Activated T-helper 17 cell treated with anti-CD3 and anti-CD28 coated beads, Interleukin-2, amount 50 U/mL, for 72 hours (primary cell): ENCODE measurements at regions not wholly inside any gene's neighbourhood (a gene's known extent, or its start where the extent isn't known, plus 50 kb on each side); places are given as distances from the start of the nearest gene placed in this dataset.
"Not testable (repeated sequence)": the region's sequence is repeated elsewhere in the genome, so short reads cannot be mapped to it uniquely, and the experiment has no call there.

ENCODE experiments used
- ATAC-seq: fragments of 150-1000 bp; cut with Tn5 transposase; replicated peaks from 2 replicates; pipeline ENCODE4 v1.10.0; 2021; ENCODE audit warnings: mild to moderate bottlenecking, moderate library complexity
- H3K27ac Mint-ChIP-seq: one replicate; pipeline ENCODE4 v1.8.0; 2022; ENCODE audit warnings: mixed read lengths
- H3K27me3 Mint-ChIP-seq: one replicate; pipeline ENCODE4 v1.8.0; 2022; ENCODE audit warnings: mixed read lengths
- H3K36me3 Mint-ChIP-seq: one replicate; pipeline ENCODE4 v1.8.0; 2022; ENCODE audit warnings: low read depth, mild to moderate bottlenecking, mixed read lengths
- H3K4me1 Mint-ChIP-seq: one replicate; pipeline ENCODE4 v1.8.0; 2022; ENCODE audit warnings: mixed read lengths
- H3K4me3 Mint-ChIP-seq: one replicate; pipeline ENCODE4 v1.8.0; 2022; ENCODE audit warnings: mild to moderate bottlenecking, mixed read lengths
- H3K9me3 Mint-ChIP-seq: one replicate; pipeline ENCODE4 v1.8.0; 2022; ENCODE audit warnings: mixed read lengths

DNA sequence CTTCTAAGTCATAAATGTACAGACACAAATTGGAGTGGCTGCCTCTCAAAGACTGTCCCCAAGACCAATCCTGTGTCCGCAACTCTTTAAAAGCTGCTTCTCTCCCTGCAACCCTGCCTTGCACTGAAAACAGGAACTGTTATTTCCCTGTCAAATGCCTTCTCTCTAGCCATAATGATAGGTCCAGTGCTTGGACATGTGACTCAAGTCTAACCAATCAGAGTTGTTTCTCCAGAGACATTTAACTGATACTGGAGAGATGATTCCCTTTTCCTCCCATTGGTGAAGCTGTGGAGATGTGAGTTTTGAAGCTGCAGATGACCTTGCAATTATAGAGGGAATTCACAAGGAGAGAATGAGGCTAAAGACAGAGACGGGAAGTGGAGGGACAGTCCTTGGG is 253.3 kb upstream of the CDH5 start:
- no peak for ATAC-seq
- no peaks in the 10 kb centered on the region for H3K9me3 Mint-ChIP-seq
- no peak overlapping the region for H3K4me3 Mint-ChIP-seq
- no peak overlapping the region for H3K27ac Mint-ChIP-seq
- peaks cover 3% of the 10 kb centered on the region for H3K27me3 Mint-ChIP-seq
- H3K4me1 Mint-ChIP-seq: no peaks in the 10 kb centered on the region
- no peaks in the 10 kb centered on the region for H3K36me3 Mint-ChIP-seq

DNA sequence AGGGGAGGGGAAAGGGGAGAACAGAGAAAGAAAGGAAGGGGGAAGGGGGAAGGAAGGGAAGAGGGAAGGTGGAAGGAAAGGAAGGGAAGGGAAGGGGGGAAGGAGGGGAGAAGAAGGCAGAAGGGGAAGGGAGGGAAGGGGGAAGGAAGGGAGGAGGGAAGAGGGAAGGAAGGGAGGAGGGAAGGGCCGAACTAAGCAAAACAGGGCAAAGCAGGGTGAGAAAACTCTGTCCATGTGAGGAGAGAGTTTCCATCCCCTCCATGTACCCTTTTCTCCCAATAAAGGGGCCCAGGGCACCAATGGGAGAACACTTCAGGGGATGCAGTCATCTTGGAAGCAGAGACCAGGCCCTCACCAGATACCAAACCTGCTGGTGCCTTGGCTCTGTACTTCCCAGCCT is 256.8 kb upstream of the CDH5 start:
- no peaks in the 10 kb centered on the region for H3K4me1 Mint-ChIP-seq
- peaks cover 11% of the 10 kb centered on the region for H3K27me3 Mint-ChIP-seq
- H3K27ac Mint-ChIP-seq: no peak overlapping the region
- no peak for ATAC-seq
- H3K9me3 Mint-ChIP-seq: no peaks in the 10 kb centered on the region
- no peak overlapping the region for H3K4me3 Mint-ChIP-seq
- no peaks in the 10 kb centered on the region for H3K36me3 Mint-ChIP-seq

DNA sequence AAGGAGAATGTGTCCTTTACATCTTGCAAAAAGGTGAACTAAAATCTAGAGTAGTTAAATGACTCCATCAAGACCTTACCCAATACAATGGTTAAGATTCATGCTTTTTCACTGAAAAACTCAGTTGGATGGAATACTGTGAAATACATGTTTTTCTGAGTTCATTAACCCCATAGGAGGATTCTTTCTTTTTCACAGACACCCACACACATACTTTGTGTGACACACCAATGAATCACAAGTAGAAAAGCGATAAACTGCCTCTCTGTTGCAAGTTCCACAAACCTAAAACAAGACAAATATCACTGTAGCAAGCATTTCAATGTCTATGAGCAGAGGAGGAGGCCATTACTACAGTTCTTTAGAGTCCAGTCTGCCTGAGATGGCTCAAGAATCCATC is 258.8 kb upstream of the CDH5 start:
- H3K9me3 Mint-ChIP-seq: no peaks in the 10 kb centered on the region
- H3K4me3 Mint-ChIP-seq: no peak overlapping the region
- H3K36me3 Mint-ChIP-seq: no peaks in the 10 kb centered on the region
- H3K27me3 Mint-ChIP-seq: peaks cover 12% of the 10 kb centered on the region
- peak; percentile 56 for ATAC-seq
- H3K4me1 Mint-ChIP-seq: no peaks in the 10 kb centered on the region
- H3K27ac Mint-ChIP-seq: no peak overlapping the region

DNA sequence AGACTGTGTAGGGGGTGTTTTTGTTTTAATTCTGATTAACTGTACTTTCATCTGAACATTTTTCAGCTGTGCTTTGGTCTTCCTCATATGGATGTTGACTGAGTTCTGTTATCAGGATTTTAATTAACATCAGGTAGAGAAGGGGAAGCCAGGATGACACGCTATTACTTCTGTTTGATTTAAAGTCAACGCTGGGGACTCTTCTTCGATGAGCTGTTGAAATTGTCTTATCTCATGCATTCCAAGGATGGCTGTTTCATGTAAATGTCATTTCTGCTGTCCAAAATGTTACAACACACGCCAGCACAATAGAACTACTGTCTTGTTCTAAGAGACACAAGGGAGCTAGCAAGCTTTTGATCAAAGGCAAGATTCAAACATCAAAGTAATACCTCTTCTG is 263.3 kb upstream of the CDH5 start:
- Mint-ChIP-seq H3K27me3 (peaks cover 21% of the 10 kb centered on the region), H3K27ac (no peak overlapping the region), H3K36me3 (no peaks in the 10 kb centered on the region), H3K9me3 (no peaks in the 10 kb centered on the region), H3K4me1 (no peaks in the 10 kb centered on the region), H3K4me3 (no peak overlapping the region)
- ATAC-seq: no peak

DNA sequence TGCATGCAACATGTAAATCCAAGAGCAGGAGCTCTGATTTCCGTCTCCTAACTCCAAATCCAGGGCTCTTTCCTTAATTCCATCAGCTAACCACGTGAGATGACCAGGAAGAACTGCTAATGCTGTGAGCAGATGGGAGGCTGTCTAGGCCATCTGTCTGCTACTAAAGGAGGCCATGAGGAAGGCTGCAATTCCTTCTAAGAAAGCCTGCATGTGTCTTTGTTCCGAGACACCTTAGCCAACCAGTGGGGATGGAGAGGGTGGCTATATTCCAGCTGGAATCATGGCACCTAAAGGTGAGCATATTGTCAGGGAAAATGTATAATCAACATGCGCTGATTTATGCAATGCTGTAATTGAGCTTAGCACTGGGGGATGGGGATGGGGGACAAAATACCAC is 267.2 kb upstream of the CDH5 start:
- Mint-ChIP-seq H3K4me3 (no peak overlapping the region), H3K4me1 (no peaks in the 10 kb centered on the region), H3K9me3 (no peaks in the 10 kb centered on the region), H3K36me3 (no peaks in the 10 kb centered on the region), H3K27ac (no peak overlapping the region), H3K27me3 (peaks cover 20% of the 10 kb centered on the region)
- ATAC-seq: no peak

DNA sequence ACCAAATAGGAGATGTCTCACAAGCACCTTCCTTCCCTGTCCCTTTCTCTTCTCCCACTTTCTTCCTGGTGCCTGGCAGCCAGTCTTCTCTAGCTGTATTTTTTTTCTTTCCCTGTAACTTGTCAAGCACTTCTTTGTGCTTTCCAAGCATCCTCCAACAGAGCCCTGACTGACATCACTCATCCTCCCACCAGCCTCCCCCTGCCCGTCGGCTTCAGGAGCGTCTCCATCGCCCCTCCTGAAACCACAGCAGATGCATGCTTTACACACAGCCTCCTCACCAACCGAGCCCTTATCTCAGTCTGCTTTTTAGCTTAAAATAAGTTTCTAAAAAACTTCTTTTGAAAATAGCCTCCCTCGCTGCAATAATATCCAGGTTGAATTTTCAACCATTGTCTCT is 268.7 kb upstream of the CDH5 start:
- ATAC-seq: no peak
- H3K4me3 Mint-ChIP-seq: no peak overlapping the region
- H3K27ac Mint-ChIP-seq: no peak overlapping the region
- peaks cover 20% of the 10 kb centered on the region for H3K27me3 Mint-ChIP-seq
- no peaks in the 10 kb centered on the region for H3K9me3 Mint-ChIP-seq
- no peaks in the 10 kb centered on the region for H3K4me1 Mint-ChIP-seq
- no peaks in the 10 kb centered on the region for H3K36me3 Mint-ChIP-seq

DNA sequence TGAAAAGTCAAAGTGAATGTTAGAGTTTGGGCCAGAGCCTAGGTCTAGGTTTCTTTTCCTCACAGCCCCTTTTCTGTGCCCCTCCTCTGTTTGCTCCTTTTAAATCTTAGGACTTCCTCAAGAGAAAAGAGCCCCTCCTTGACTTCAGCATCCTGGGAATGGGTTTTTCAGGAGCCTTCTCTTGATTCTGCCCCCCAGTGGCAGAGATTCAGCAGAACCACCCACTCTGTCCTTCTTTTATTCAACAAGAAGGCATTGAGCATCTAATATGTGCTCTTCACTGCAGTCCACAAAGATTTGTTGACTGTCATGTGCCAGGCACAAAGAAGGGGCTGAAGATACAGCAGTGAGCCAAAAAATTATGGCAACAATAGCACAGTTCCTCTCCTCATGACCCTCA is 270.8 kb upstream of the CDH5 start:
- no peaks in the 10 kb centered on the region for H3K4me1 Mint-ChIP-seq
- H3K4me3 Mint-ChIP-seq: no peak overlapping the region
- H3K27ac Mint-ChIP-seq: no peak overlapping the region
- H3K27me3 Mint-ChIP-seq: peaks cover 20% of the 10 kb centered on the region
- no peak for ATAC-seq
- no peaks in the 10 kb centered on the region for H3K36me3 Mint-ChIP-seq
- no peaks in the 10 kb centered on the region for H3K9me3 Mint-ChIP-seq

DNA sequence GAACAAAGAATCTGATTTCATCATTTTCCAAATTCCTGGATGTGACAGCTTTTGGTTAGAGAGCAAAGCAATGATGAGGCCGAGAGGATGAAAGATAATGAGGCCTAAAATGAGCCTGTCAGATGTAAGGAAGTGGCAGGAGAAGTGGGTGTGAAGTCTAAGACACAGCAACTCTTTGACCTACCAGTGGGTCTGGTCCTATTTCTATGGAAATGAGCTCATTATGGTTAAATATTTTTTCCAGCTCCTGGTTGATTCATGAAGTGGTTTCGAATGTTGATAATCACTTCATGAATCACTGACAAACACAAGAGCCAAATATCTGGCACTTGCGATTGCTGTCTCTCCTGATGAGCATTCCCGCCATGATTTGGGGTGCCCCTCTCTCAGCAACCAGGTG is 273.3 kb upstream of the CDH5 start:
- Mint-ChIP-seq H3K27me3 (peaks cover 8% of the 10 kb centered on the region), H3K4me1 (no peaks in the 10 kb centered on the region), H3K9me3 (no peaks in the 10 kb centered on the region), H3K4me3 (no peak overlapping the region), H3K27ac (no peak overlapping the region), H3K36me3 (no peaks in the 10 kb centered on the region)
- no peak for ATAC-seq

DNA sequence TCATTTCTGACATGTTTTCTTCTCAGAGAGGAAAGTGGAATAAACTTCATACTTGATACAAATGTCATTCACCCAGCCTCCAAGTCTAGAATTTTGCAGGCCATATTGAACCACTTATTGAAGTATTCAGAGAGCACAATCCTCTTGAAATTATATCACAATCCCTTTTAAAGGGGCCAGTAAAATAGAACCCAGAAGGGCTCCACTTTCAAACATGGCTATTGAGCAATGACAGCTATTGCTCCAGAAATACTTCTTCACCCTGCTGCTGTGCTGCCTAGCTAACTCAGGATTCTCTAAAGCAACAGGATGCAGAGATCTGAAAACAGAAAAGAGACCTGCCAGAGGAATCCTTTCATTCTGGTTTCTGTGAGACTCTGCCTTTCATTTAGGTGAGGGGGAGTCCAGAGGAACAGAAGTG is 275.0 kb upstream of the CDH5 start:
- Mint-ChIP-seq H3K9me3 (no peaks in the 10 kb centered on the region), H3K4me1 (no peaks in the 10 kb centered on the region), H3K27me3 (peaks cover under 1% of the 10 kb centered on the region), H3K4me3 (no peak overlapping the region), H3K27ac (no peak overlapping the region), H3K36me3 (no peaks in the 10 kb centered on the region)
- no peak for ATAC-seq

DNA sequence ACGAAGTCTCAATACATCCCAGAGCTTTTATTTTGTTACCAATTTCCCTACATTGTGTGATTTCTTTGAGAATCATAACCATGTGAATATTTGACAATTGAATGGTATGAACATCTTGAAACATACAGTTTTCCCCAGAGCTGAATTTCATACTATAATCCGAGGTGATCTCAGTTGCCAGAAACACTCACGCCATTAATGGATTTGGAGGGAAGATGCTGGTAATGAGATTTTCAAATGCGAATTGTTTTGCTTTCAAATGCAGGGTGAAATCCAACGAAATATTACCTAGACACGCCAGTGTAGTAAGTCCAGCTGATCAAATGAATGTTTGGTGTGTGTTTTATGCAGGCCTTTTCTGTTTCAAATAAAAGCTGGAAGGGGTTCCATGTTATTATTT is 277.8 kb upstream of the CDH5 start:
- Mint-ChIP-seq H3K9me3 (no peaks in the 10 kb centered on the region), H3K27ac (no peak overlapping the region), H3K4me1 (no peaks in the 10 kb centered on the region), H3K4me3 (no peak overlapping the region), H3K36me3 (no peaks in the 10 kb centered on the region), H3K27me3 (no peaks in the 10 kb centered on the region)
- ATAC-seq: no peak

DNA sequence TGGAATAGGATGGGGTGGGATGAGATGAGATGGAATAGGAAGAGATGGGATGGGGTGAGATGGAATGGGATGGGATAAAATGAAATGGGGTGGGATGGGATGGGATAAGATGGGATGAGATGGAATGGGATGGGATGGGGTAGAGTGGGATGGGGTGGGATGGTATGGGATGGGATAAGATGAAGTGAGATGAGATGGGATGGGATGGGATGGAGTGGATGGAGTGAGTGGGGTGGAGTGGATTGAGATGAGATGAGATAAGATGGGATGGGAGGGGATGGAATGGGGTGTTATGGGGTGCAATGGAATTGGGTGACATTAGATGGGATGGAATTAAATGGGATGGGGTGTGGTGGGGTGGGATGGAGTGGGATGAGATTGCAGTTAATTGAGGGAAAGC is 279.2 kb upstream of the CDH5 start:
- no peaks in the 10 kb centered on the region for H3K4me1 Mint-ChIP-seq
- H3K36me3 Mint-ChIP-seq: no peaks in the 10 kb centered on the region
- H3K27me3 Mint-ChIP-seq: no peaks in the 10 kb centered on the region
- no peak for ATAC-seq
- H3K9me3 Mint-ChIP-seq: no peaks in the 10 kb centered on the region
- H3K4me3 Mint-ChIP-seq: no peak overlapping the region
- H3K27ac Mint-ChIP-seq: no peak overlapping the region

DNA sequence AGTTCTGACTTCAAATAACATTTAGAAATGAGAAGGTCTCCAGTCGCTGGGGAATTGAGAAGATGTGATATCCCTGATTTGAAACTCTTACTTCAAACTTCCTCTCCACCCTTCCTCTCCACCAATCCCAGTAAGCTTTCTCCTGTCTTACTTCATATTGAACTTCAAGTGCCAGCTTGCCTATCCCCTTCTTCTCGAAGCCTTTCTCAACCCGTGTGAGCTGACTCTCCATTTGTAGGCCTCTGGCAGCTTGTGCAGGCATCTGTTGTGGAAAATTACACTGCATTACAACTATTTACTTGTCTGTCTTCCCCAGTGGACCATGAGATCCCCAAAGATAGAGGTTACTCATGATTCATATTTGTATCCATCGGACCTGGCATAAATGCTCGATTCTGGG is 280.8 kb upstream of the CDH5 start:
- H3K9me3 Mint-ChIP-seq: no peaks in the 10 kb centered on the region
- H3K4me3 Mint-ChIP-seq: no peak overlapping the region
- H3K27ac Mint-ChIP-seq: no peak overlapping the region
- no peaks in the 10 kb centered on the region for H3K4me1 Mint-ChIP-seq
- H3K36me3 Mint-ChIP-seq: no peaks in the 10 kb centered on the region
- no peaks in the 10 kb centered on the region for H3K27me3 Mint-ChIP-seq
- ATAC-seq: no peak

DNA sequence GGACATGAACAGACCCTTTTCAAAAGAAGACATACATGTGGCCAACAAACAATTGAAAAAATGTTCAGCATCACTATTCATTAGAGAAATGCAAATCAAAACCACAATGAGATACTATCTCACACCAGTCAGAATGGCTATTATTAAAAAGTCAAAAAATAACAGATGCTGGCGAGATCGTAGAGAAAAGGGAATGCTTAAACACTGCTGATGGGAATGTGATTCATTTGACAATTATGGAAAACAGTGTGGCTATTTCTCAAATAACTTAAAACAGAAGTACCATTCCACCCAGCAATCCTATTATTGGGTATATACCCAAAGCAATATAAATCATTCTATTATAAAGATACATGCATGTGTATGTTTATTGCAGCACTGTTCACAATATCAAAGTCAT is 281.8 kb upstream of the CDH5 start:
- H3K36me3 Mint-ChIP-seq, H3K27me3 Mint-ChIP-seq, H3K27ac Mint-ChIP-seq, H3K9me3 Mint-ChIP-seq, H3K4me3 Mint-ChIP-seq, H3K4me1 Mint-ChIP-seq, ATAC-seq: not testable (repeated sequence)

DNA sequence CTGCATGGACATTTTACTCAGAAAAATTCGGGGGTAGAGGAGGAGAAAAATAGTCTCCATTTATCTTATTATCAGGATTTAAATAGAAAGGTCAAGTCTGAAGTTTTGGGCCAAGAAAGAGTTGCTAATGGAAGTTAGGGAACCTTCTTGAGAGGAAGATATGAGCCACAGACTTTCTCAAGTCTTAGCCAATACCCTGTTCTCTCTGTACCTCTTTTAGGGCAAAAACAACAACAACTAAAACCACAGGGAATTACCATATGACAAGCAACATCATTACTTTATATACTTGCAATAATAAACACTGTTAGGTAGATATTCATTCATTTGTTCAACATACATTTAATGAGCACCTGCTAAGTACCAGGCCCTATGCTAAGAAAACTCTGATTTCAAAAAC is 282.2 kb upstream of the CDH5 start:
- no peaks in the 10 kb centered on the region for H3K36me3 Mint-ChIP-seq
- H3K4me1 Mint-ChIP-seq: no peaks in the 10 kb centered on the region
- ATAC-seq: no peak
- no peak overlapping the region for H3K4me3 Mint-ChIP-seq
- H3K27me3 Mint-ChIP-seq: peaks cover 5% of the 10 kb centered on the region
- H3K9me3 Mint-ChIP-seq: no peaks in the 10 kb centered on the region
- H3K27ac Mint-ChIP-seq: no peak overlapping the region

DNA sequence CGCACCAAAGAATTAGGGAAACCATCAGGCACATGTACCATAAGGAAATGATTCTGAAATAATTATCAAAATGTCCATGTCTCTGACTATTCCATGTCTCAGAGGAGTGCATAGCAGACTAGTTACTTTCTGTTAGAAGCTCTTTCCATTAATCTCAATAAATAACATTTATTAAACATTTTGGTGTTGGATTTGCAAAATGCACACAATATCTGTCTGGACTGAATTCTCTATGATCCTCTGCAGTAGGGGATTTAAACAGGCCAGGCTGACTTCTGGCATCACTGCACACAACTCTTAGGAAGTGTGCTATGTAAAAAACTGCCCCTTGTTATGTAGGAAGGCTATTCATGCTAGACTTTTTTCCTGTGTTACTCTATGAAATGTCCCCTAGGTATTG is 283.3 kb upstream of the CDH5 start:
- Mint-ChIP-seq H3K4me1 (no peaks in the 10 kb centered on the region), H3K27me3 (peaks cover 16% of the 10 kb centered on the region), H3K9me3 (no peaks in the 10 kb centered on the region), H3K36me3 (no peaks in the 10 kb centered on the region), H3K4me3 (no peak overlapping the region), H3K27ac (no peak overlapping the region)
- ATAC-seq: no peak

DNA sequence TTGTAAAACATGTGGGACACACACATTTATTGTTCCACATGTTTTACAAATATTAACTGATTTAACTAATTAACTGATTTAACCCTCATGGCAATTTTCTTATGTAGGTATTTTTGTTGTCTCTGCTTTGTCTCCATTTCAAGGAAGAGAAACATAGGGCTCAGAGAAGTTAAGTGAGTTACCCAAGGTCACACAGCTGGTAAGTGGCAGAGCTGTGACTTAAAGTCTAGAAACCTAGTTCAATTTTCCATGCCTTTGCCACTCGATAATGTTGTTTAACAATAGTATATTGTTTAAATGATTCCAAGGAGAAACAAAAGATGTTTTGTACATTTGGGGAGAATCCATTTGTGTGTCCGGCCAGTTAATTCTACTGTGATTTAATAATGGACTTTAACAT is 284.1 kb upstream of the CDH5 start:
- no peak overlapping the region for H3K4me3 Mint-ChIP-seq
- ATAC-seq: no peak

More for the DNA sequence above, 284.1 kb upstream of the CDH5 start:
- H3K36me3 Mint-ChIP-seq: no peaks in the 10 kb centered on the region
- peaks cover 17% of the 10 kb centered on the region for H3K27me3 Mint-ChIP-seq
- no peaks in the 10 kb centered on the region for H3K4me1 Mint-ChIP-seq
- H3K9me3 Mint-ChIP-seq: no peaks in the 10 kb centered on the region
- no peak overlapping the region for H3K27ac Mint-ChIP-seq
